HUES48 (cell line): ENCODE measurements at regions not wholly inside any gene's neighbourhood (a gene's known extent, or its start where the extent isn't known, plus 50 kb on each side); places are given as distances from the start of the nearest gene placed in this dataset.

Experiments
- H3K27ac ChIP-seq: one replicate; pipeline ENCODE4 v1.7.0; 2013; ENCODE audit warnings: low read depth, low read length, inconsistent platforms
- H3K27me3 ChIP-seq: 2 replicates; pipeline ENCODE4 v1.6.1; 2013; ENCODE audit warnings: mild to moderate bottlenecking, low read length; ENCODE audit not compliant: control insufficient read depth, insufficient read depth
- H3K36me3 ChIP-seq: 2 replicates; pipeline ENCODE4 v1.6.1; 2013; ENCODE audit warnings: low read length; ENCODE audit not compliant: control insufficient read depth, insufficient read depth
- H3K4me1 ChIP-seq: 2 replicates; pipeline ENCODE4 v1.6.1; 2013; ENCODE audit warnings: mild to moderate bottlenecking, low read length; ENCODE audit not compliant: control insufficient read depth, insufficient read depth
- H3K4me3 ChIP-seq: 2 replicates; pipeline ENCODE4 v1.5.1; 2013; ENCODE audit warnings: mild to moderate bottlenecking, low read depth, low read length
- H3K9ac ChIP-seq: 2 replicates; pipeline ENCODE4 v1.6.1; 2013; ENCODE audit warnings: mild to moderate bottlenecking, low read depth, low read length, moderate library complexity
- H3K9me3 ChIP-seq: 2 replicates; pipeline ENCODE4 v1.6.1; 2013; ENCODE audit warnings: low read length; ENCODE audit not compliant: control insufficient read depth, insufficient read depth

DNA sequence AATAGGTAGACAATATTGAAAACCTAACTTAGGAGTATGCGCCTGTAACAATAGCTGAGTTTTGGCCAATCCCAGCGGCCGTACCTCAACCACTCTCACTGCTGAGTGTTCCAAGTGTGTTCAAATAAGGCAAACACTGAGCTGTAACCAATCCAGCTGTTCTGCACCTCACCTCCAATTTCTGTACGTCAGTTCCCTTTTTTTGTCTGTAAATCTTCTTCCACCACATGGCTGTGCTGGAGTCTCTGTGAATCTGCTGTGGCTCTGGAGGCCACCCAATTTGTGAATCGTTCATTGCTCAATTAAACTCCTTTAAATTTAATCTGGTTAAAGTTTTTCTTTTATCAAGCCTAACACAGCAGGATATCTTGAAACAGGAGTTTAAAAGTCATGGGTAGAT is 116.3 kb downstream of the SLC28A3 start:
- Histone ChIP-seq H3K27me3 (no peaks in the 10 kb centered on the region), H3K4me1 (peaks cover 9% of the 10 kb centered on the region)

More for the DNA sequence above, 116.3 kb downstream of the SLC28A3 start:
- Histone ChIP-seq H3K27ac (no peak overlapping the region), H3K9ac (no peak overlapping the region), H3K36me3 (no peaks in the 10 kb centered on the region), H3K4me3 (no peak overlapping the region), H3K9me3 (0 out of 2 replicates have a peak, but pooled peaks cover 4% of the 10 kb centered on the region)
